Hepatocyte (in vitro differentiated cells): ENCODE measurements at regions not wholly inside any gene's neighbourhood (a gene's known extent, or its start where the extent isn't known, plus 50 kb on each side); places are given as distances from the start of the nearest gene placed in this dataset.

Experiments
- EZH2 ChIP-seq: fragments of 200-600 bp; sonication (generic); IDR thresholded peaks from 2 replicates; pipeline ENCODE4 v1.6.1; 2016; ENCODE audit warnings: antibody characterized with exemption, mild to moderate bottlenecking, borderline replicate concordance
- EZH2phosphoT487 ChIP-seq: fragments of 200-600 bp; sonication (generic); IDR thresholded peaks from one replicate; pipeline ENCODE4 v1.6.1; 2018; ENCODE audit warnings: antibody characterized with exemption, mild to moderate bottlenecking, low read depth, moderate library complexity; ENCODE audit not compliant: unreplicated experiment, severe bottlenecking
- TF ChIP-seq, protein P1 (sequence below): fragments of 200-600 bp; sonication (generic); IDR thresholded peaks from 2 replicates; pipeline ENCODE4 v1.5.1; 2016; ENCODE audit warnings: antibody characterized with exemption, mild to moderate bottlenecking; ENCODE audit not compliant: poor library complexity

GRCh38 chr20:6641012-6641411 lies 126.5 kb upstream of the BMP2 start:
- TF ChIP-seq EZH2, result no peak
- TF ChIP-seq, protein P1, sequence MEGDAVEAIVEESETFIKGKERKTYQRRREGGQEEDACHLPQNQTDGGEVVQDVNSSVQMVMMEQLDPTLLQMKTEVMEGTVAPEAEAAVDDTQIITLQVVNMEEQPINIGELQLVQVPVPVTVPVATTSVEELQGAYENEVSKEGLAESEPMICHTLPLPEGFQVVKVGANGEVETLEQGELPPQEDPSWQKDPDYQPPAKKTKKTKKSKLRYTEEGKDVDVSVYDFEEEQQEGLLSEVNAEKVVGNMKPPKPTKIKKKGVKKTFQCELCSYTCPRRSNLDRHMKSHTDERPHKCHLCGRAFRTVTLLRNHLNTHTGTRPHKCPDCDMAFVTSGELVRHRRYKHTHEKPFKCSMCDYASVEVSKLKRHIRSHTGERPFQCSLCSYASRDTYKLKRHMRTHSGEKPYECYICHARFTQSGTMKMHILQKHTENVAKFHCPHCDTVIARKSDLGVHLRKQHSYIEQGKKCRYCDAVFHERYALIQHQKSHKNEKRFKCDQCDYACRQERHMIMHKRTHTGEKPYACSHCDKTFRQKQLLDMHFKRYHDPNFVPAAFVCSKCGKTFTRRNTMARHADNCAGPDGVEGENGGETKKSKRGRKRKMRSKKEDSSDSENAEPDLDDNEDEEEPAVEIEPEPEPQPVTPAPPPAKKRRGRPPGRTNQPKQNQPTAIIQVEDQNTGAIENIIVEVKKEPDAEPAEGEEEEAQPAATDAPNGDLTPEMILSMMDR, result peak; percentile 18
- no peak for TF ChIP-seq EZH2phosphoT487
